Stimulated activated CD8-positive, alpha-beta memory T cell treated with anti-CD3 and anti-CD28 coated beads, Interleukin-12 subunit alpha, Interleukin-12 subunit beta, amount 100 ng/mL, for 24 hours (primary cell): ENCODE measurements at regions not wholly inside any gene's neighbourhood (a gene's known extent, or its start where the extent isn't known, plus 50 kb on each side); places are given as distances from the start of the nearest gene placed in this dataset.

Source experiments
- DNase-seq: peaks from one replicate; pipeline ENCODE4 v3.0.0-alpha.2; 2020; ENCODE audit errors: extremely low read depth

DNA sequence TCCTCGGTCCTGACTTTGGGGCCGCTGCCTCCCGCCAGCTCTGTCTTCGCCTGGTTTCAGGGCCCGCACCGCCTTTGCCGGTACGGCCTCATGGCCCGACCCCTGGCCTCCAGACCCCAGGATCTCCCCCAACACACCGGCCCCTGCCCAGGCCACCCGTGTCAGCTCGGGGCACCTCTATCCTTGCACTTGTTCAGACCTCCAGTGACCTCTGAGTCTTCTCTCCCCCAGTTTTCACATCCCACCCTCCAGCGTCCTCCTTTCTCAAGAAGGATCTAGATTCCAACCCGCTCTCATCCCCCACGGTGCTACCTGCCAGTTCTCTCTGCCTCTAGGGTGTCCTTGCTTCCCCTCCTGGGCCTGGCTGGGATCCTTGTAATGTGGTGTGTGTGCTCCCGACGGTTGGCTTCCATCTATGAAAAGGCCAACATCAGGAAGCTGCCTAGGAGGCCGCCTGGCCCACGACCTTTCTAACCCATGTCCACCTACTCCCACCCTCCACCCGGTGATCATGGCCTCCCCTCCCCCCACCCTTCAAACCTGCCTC lies 61.1 kb downstream of the SPATA31C2 start:
- no peak for DNase-seq

DNA sequence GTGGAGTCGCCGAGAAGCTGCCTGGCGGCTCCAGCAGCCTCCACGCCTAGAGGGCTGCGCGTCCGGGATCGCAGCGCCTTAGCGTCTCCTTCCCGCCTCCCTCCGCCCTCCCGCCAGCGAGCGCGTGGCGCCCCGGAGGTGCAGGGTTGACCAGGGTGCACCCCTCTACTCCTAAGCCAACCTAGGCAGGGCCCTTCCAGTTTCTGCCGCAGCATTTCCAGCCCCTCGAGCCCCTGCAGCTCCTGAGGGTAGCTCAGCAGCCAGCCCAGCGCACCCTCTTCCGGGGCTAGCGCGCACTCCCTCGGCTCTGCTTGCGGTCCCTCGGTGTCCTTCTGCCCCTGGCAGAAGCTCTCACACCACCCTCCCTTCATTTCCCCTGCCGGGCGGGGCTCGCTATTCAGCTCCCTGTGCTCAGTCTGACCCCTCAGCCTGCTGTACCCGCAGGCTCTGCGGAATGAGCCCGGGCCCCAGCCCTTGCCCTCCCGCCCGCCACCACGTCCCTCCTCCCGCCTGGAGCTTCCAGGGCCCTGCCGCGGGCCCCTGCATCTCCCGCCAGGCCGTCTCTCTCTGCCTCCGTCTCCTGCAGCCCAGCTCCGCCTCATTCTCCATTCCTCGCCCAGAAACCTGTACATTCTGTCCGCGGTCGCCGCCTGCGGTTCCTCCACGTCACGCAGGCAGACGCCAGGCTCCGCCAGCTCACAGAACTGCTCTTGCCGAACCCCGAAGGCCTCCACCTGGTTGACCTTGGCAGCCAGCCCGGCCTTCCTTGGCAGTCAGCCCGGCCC lies 61.8 kb downstream of the SPATA31C2 start:
- peak; percentile 0 for DNase-seq

DNA sequence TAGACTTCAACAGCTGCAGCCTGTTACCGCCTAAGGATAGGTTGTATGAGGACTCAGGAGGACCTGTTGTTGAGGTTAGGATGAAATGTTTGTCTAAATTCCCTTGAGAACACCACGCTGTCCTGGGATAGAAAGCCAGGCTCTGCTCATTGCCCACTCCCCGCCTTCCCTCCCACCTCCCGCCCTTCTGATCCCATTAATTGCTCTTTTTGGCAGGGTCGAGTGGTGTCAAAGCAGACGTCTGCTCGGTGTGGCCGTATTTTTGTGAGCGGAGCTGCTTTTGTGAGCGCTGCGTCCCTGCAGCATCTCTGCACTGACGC lies 62.3 kb downstream of the SPATA31C2 start:
- DNase-seq: no peak

DNA sequence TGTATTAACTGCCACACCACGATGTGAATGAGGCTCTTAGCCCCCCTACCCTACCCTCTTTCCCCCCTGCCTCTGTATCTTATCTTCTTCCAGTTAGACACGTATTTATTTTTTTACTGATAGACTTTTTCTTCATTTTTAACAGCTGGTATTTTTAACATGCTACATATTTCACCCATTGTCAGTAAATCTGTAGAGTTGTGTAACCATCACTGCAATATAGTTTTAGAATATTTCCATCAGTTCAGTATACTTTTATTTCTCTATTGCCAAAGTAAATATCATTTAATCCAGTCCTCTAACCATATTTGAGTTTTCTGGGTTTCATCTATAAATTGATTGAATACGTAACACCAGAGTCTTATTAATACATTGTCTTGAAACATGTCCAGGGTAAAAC lies 62.8 kb downstream of the SPATA31C2 start:
- no peak for DNase-seq

DNA sequence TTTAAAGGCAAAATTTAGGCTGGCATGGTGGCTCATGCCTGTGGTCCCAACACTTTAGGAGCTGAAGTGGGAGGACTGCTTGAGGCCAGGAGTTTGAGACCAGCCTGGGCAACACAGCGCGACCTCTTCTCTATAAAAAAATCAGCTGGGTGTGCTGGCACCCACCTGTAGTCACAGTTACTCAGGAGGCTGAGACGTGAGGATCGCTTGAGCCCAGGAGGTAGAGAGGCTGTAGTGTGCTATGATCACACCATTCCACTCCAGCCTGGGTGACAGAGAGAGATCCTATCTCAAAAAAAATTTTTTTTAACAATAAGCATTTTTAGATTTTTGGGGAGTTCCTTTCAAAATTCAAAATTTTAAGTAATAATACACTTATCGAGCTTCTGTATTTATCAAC lies 63.3 kb downstream of the SPATA31C2 start:
- no peak for DNase-seq

DNA sequence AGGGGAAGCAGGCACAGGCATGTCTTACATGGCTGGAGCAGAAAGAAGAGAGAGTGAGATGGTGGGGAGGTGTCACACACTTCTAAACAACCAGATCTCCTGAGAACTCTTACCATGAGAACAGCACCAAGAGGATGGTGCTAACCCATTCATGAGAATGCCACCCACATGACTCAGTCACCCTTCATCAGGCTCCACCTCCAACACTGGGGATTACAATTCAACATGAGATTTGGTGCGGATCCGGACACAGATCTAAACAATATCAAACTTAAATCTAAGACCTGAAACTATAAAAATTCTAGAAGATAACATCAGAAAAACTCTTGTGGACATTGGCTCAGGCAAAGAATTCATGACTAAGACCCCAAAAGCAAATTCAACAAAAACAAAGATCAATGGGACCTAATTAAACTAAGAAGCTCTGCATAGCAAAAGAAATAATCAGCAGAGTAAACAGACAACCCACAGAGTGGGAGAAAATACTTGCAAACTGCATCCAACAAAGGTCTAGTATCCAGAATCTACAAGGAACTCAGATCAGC lies 65.4 kb downstream of the SPATA31C2 start:
- no peak for DNase-seq

DNA sequence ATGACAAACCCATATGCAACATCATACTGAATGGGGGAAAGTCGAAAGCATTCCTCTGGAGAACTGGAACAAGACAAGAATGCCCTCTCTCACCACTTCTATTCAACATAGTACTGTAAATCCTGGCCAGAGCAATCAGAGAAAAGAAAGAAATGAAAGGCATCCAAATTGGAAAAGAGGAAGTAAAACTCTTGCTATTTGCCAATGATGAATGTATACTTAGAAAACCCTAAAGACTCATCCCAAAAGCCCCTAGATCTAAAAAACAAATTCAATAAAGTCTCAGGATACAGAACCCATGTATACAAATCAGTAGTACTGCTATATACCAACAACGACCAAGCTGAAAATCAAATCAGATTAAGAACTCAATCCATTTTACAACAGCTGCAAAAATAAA lies 66.9 kb downstream of the SPATA31C2 start:
- DNase-seq: no peak

DNA sequence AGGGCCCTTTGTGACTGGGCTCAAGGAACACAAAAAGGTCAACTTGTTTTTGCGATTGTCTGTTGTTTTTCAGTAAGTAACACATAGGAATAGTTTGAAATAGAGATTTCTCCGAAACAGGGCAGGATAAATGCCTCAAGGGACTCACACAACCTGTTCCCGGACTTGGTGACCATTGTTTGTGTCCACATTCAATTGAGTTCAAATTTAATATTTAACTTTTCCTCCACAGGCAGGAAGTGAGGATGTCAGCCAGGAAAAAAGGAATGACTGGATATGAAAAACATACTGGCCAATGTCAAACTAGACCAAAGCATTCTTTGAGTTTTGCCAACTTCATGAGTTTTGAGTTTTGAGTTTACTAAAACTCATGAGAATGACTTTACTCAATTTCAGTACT lies 72.7 kb downstream of the SPATA31C2 start:
- no peak for DNase-seq

DNA sequence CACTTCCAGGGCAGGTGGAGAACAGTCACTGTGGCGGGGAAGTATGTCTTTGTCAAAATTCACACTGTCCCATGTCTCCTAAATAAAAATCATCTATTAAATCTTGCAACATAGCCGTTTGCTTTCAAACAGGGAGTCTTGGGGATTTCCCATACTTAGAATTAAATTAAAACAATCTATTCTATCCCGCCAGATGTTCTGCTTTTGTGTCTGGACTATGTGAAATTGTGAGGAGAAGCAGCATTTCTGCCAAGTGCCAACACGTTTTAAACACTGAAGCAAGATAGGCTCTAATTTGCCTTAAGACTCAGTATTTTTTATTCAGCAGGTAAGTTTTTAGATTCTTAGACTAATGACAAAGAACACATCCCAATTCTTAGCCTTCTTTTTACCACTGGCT lies 73.7 kb downstream of the SPATA31C2 start:
- no peak for DNase-seq

DNA sequence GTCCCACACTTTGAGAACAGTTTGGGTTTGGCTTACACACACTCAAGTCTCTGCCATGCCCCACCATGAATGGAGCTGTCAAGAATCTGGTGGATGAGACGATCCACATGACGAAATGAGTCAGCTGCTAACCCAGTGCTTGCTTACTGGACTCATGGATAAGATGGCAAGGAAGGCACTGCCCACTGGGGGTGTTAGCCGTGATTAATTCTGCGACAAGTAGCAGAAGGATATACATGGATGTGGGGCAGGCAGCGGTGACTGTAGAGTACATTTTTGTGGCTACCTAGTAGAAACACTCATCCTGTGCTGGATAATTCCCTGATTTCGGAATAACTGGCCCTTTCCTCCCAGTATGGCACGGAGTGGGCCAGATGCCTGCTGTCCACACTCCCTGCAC lies 77.5 kb downstream of the SPATA31C2 start:
- no peak for DNase-seq

DNA sequence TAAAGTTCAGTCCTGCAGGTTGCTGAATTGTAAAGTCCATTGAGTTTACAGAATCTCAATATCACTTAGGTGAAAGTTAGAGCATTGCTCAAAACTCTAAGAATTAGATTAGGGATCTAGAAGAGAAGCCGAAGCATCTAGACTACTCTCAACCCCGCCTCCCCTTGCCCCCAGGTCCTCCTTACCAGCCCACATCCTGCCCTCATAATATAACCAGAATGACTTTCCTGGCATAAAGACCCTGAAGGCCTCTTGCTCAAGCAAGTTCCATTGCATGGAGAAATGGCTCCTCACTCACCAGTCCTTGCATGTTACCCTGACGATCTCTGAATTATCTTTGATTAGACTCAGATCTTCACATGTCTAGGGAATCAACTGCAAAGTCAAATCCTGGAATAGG lies 78.8 kb downstream of the SPATA31C2 start:
- DNase-seq: no peak

DNA sequence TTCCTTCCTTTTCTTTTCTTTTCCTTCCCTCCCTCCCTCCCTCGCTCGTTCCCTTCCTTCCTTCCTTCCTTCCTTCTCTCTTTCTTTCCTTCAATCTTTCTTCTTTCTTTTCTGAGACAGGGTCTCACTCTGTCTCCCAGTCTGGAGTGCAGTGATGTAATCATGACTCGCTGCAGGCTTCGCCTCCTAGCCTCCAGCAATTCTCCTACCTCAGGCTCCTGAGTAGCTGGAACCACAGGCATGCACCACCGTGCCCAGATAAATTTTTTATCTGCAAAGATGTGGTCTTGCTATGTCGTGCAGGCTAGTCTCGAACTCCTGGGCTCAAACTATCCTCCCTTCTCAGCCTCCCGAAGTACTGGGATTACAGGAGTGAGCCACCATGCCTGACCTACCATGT lies 81.4 kb downstream of the SPATA31C2 start:
- DNase-seq: no peak

DNA sequence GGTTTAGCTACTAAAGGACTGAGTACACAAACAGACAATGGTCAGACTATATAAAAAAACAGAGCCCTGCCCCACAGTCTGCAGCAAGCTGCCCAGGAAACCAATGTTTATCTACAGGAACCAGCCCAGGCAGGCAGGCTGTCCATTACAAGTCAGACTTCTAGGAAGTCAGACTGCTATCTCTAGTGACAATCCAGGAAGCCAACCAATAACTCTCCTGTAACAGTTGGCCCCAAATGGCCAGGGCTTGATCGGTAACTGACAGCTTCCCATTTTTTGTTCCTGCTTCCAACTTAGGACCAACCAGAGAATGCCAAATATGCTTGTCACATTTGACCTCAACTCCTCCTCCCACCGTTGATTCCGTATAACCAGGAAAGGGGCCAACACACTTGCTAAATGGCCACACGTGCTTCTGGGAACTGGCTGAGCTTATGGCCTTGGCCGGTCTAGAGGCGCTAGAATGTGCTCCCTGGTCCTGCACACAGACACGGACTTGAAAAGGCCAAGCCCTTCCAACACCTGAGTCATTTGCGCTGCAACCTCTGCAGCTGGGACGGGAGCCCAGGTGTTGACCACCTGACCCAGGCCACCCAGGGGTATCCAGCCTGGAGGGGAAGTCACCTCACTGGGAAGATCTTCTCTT lies 79.6 kb upstream of the CDK20 start:
- DNase-seq: no peak

DNA sequence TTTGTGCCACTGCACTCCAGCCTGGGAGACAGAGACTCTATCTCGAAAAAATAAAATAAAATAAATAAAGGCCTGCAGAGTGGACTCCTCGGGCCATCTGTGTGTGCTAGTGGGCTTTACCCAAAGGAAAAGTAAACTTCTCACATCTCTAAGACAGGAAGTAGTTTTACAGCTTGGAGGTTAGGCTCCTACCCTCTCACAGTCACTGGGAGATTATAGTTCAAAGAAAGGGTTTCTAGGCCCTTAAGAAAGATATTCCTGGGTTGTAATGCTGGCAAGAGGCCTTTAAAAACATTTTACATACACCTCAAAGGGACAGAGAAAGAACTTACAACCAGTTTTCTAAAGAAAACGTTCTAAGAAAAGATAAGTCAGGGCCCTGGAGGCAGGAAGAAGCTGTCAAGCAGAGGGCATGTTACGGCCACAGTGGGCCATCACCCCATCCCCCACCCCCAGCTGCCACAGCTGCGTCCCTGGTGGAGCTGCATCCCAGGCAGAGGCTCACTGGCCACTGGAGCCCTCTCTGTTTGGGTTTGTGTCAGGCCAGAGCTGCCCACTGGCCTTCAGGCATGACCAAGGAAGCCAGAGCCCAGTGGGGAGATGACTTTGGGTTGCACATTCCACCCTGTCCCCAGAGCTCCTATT lies 78.1 kb upstream of the CDK20 start:
- no peak for DNase-seq

DNA sequence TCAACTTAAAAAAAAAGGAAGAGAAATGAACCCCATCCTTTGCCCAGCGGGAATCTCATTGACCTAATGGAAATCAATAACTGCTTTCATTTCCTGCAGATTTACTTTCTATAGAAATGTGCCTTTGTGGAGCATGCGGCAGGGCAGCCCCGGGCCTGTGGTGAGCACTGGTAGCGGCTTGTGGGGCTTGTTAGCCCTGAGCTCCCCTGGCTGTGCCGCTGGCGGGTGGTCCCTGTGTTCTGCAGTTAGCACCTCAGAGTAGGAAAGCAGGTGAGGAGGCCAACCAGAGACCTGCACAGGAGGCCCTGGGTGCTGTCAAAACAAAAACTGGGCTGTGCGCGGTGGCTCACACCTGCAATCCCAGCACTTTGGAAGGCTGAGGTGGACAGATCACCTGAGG lies 76.8 kb upstream of the CDK20 start:
- DNase-seq: no peak

DNA sequence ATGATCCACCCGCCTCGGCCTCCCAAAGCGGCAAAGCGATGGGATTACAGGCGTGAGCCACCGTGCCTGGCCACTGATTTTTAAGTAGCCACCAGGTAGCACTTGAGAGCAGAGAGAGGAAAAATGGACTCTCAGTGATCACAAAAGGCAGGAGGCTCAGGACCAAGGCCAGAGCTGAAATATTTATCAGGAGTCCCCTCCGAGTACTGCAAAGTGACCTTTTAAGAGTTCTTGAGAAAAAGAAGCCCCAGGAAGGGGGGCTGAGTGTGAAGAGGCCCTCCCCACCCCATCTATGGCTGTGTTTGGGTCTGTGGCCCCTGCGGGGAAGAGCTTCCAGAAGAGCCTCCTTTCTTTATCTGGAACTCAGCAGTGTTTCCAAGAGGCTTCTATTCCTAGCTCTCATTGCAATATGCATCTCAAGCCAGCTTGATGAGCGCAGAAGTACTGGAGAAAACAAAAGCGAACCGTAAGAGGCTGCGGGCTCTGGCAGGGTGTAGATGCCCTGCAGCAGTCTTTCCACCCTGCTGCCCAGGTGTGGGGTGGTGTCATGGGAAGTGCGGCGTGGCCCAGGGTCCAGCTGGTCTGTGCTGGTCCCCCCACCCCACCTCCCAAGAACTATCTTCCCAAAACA lies 75.5 kb upstream of the CDK20 start:
- no peak for DNase-seq

DNA sequence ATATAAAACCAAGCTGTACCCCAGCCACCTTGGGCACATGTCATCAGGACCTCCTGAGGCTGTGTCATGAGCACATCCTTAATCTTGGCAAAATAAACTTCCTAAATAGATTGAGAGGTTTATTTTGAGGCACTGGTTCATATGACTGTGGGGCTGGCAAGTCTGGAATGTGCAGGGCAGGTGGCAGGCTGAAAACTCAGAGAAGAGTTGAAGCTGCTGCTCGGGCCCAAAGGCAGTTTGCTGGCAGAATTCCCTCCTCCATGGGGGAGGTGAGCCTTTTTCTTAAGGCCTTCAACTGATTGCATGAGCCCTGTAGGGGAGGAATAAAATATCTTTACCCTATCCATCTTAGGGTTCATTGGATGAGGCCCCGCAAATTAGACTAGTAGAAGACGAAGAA lies 72.2 kb upstream of the CDK20 start:
- no peak for DNase-seq

DNA sequence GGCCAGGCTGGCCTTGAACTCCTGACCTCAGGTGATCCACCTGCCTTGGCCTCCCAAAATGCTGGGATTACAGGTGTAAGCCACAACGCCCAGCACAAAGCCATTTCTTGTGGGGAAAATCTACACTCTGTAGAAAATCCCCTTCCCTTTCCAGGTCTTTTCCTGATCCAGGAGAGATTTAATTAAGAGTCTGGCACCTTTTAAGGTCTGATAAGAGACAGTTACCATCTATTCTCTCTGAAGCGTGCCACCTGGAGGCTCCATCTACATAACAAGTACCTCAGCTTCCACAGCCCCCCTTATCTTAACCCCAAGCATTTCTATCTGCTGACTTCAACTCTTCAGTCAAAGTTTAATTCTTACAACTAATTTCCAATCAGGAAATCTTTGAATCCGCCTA lies 71.4 kb upstream of the CDK20 start:
- DNase-seq: no peak

DNA sequence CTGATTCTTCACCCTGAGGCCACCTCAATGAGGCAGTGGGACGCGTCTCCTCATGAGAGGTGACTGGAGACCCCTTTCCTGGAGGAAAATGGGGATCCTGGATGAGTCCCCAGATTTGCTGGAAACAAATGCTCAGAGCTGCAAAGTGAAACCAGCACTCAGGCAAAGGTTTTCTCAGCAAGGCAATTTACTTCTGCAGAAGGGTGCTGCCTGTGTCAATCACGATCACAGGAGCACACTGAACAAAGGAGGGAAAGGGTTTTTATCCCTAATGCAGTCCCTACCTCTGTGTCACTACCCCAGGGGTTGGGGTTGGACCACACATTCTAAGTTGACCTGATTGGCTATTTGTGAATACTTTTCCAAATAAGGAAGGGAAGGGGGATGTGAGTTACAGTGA lies 69.9 kb upstream of the CDK20 start:
- no peak for DNase-seq

DNA sequence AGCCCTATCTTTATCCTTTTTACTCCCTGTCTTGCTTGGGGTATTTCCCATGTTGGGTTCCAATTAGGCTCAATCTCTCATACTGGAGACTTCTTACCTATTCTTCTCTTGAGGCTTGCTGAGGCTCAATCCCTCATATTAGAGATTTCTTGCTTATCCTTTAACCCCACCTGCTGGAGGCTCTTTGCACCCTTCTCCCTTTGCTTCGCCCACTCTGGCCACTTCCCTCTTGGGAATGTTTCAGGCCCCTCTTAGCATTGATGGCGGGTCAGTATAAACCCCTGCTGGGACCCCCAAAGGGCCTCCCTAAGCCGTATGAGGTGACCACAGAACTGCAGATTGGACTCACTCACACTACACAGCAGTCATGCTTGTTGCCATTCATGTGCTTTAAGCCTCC lies 69.3 kb upstream of the CDK20 start:
- DNase-seq: no peak

DNA sequence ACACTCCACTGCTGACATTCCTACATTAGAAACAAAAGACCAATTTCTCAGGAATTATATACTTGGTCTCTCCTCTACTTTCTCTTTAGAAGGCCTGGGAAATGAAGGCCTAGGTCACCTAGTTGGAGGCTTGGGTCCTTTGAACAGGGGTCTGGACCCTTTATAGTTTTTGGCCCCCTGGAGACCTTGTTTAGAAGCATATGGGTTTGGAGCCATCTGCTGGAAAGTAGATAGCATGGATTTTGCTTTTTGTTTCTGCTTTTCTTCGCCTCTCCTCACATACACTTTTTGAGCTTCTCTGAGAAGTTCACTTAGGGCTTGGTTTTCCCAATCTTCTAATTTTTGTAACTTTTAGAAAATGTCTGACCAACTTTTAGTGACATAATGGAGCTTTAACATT lies 67.1 kb upstream of the CDK20 start:
- no peak for DNase-seq

DNA sequence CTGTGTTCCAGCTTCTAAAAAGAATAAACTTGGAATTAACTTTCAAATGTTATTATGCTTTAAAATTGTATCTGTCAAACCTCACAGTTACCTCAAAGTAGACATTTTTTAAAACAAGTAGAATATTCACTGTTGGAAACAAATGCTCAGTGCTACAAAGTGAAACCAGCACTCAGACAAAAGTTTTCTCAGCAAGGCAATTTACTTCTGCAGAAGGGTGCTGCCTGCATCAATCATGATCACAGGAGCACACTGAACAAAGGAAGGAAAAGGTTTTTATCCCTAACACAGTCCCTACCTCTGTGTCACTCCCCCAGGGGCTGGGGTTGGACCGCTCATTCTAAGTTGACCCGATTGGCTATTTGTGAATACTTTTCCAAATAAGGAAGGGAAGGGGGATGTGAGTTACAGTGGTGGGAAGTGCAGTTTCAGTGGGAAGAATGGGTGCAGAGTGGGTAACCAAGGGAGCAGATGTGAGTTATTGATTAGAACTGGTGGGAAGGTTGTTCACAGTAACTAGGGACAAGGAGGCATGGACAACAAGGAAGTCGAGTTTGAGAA lies 63.0 kb upstream of the CDK20 start:
- no peak for DNase-seq
